GM21360 (cell line): ENCODE measurements at regions not wholly inside any gene's neighbourhood (a gene's known extent, or its start where the extent isn't known, plus 50 kb on each side); places are given as distances from the start of the nearest gene placed in this dataset.
"Not testable (repeated sequence)": the region's sequence is repeated elsewhere in the genome, so short reads cannot be mapped to it uniquely, and the experiment has no call there.

ENCODE experiments used
- ATAC-seq: cut with Tn5 transposase; IDR thresholded peaks from one replicate; pipeline ENCODE4 v1.9.1; 2021; ENCODE audit warnings: mild to moderate bottlenecking, moderate library complexity; ENCODE audit not compliant: unreplicated experiment

- no peak for ATAC-seq
Observed at GRCh38 chr21:24634749-24635148, 972.5 kb downstream of the MRPL39 start.

DNA sequence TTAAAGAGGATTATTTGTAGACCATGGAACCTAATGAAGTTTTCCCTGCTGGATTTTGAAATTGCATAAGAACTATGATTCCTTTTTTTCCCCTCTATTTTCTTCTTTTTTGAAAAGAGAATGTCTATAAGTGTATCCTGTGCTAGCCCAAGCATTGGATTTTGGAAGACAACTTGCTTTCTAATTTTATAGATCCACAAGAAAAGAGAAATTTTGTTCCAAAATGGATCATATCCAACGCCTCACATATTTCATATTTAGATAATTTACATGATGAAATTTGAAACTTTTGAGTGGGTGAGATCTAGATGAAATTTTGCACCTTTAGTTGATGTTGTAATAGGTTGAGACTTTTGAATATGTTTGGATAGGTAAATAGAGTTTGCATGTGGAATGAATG, 978.7 kb downstream of the MRPL39 start:
- ATAC-seq, result no peak

DNA sequence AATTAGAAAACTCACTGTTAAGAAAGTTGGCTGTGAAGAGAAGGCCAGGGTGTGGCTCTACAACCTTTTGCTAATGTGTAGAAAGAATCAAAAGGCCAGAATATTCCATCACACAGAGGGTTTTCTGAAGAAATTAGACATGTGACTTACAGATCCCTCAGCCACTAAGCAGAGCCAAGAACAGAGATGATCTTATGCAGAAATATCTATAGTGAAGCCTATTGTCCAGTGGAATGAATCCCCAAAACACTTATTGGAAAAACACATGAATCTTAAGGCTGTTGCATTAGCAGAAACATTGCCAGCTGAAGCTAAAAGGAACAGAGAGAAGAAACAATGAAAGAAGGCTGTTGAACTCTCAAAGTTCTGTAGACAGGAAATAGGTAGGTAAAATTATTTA, 979.2 kb downstream of the MRPL39 start:
- no peak for ATAC-seq

GRCh38 chr21:24617819-24618218, 989.5 kb downstream of the MRPL39 start:
- ATAC-seq, result no peak

GRCh38 chr21:24594082-24594481, 1013.2 kb downstream of the MRPL39 start:
- no peak for ATAC-seq

DNA sequence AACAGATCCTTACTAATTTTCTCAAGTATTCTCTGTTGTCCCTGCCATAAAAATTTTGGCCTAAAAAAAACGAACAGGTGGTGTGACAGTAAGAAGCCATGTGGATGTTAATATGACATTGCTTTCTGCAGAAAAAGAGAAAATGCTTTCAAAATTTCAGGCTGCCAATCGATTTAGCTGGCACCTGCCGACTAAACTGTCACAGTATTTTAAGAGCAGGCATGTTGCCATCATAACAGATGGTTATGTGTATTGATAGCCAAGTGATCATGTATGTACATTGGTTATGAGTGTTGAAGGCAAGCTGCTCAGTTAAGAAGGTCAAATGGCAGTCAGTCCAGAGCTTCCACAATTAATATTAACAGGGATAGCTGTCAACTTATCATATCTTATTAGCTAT, 1017.0 kb downstream of the MRPL39 start:
- no peak for ATAC-seq

DNA sequence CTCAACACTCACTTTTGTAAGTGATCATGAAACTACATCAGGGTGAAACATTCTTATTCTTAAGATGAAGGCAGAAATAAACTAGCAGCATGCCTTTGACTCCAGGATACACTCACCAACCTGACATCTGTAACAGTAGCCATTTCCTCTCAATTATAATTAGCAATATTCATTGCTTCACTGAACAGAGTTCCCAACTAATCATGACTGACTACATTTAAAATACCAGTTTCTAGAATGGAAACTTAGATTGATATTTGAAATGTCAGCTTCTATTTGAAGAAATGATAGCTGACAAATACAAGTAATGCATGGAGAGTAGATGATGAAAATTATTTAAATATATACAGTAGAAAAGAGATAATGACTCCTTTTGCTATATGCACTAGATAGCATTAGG, 1023.8 kb downstream of the MRPL39 start:
- no peak for ATAC-seq

DNA sequence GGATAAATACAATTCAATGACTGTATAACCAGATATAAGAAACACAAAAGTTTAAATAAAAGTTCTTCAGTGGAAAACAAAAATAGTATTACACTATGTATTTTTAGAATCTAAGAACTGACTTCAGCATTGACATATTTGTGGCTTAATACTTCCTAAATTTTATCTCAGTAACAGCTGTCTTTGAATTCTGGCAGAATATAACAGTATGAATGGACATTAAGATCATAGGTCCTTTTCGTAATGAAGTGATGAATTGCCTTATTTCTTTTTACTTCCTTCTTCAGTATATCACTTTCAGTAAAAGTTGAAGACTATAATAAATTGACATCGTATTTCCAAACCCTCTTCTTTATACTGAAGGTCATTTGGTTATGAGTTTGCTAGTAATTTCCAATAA, 1030.0 kb downstream of the MRPL39 start:
- ATAC-seq, result no peak

- ATAC-seq, result no peak
Observed at GRCh38 chr21:24561291-24561690, 1046.0 kb downstream of the MRPL39 start.

DNA sequence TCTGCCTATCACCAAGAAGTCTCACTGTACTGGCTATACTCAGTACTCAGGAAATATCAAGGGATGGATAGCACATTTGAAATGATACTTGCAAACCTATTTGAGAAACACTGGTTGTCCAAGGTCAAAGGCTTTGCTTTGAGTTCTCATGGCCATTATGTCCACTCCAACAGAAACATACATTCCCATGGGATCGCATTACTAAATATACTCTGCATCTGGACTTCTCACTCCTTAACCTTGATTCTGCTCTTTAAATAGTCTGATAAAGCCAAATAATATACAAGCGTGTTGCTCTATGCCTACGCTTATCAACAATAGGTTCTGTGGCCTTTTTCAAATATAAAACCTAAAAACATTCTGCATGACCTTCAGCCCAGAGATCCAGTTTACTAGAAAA, 1054.8 kb downstream of the MRPL39 start:
- no peak for ATAC-seq

DNA sequence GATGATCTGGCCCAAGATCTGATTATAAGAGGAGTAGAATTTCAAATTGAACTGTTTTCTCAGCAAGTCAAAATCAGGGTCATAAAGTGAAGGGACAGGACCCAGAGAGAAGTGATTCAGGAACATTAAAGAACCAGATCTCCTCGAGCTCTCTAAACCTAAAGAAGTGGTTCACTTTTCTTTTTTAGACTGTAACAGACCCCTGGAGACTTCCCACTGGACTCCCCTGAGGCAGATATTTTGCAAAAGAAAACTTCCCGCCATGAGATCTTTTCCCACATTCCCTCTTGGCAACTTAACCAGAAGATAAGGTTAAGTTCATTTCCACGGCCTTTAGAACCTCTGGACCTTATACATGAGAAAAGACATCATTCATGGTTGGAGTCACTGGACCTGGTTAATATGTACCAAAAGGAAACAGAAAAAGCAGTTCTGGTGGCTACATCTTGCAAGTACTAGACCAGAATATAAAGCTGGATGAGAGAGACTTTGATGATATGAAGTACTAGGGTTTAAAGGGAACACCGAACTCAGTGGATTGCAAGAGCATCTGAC, 1061.4 kb downstream of the MRPL39 start:
- ATAC-seq, result no peak

GRCh38 chr21:24514081-24514733, 1093.1 kb downstream of the MRPL39 start:
- ATAC-seq, result no peak

- no peak for ATAC-seq
Observed at GRCh38 chr21:24509131-24509530, 1098.2 kb downstream of the MRPL39 start.

DNA sequence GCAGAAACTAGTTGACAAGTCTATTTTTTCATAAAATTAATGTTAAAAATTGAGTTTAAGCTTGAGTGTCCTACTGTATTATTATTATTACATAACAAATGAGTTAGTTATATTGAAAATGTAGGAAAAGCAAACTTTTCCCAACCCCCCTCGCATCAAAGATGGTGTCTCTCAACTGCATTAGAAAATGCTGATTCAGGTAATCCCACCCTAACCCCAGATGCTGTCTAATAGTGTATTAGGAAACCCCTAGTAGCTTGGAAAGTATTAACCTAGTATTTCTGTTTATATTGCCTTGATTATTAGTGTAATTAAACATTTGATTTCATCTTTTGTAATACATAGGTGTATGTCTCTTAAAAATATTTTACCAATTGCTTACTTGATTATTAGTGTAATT, 1120.3 kb downstream of the MRPL39 start:
- ATAC-seq, result no peak

GRCh38 chr21:24483361-24483760, 1123.9 kb downstream of the MRPL39 start:
- ATAC-seq, result not testable (repeated sequence)

- no peak for ATAC-seq
Observed at GRCh38 chr21:24470852-24471251, 1136.4 kb downstream of the MRPL39 start.

- ATAC-seq, result no peak
Observed at GRCh38 chr21:24456358-24456757, 1150.9 kb downstream of the MRPL39 start.

GRCh38 chr21:24450119-24450518, 1157.2 kb downstream of the MRPL39 start:
- no peak for ATAC-seq

GRCh38 chr21:24445517-24445916, 1161.8 kb downstream of the MRPL39 start:
- no peak for ATAC-seq

DNA sequence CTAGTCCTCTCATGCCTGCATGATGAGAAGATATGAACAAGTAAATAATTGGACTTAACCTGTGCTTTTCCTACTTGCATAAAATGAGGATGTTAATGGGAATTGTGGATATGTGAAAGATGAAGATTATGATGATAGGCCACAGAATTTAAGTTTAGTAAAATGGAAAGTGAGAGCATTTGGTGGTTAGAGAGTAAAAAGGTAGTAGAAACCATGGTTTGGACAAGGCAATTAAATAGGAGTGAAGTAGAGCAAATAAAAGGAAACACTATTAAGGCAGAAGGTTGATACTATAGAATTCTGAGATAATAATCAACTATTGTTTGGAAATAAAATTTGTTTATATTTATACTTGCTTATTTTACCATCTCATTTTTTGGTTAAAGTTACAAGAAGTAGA, 1162.5 kb downstream of the MRPL39 start:
- ATAC-seq, result no peak

- ATAC-seq, result no peak
Observed at GRCh38 chr21:24436236-24436635, 1171.0 kb downstream of the MRPL39 start.

- ATAC-seq, result peak; percentile 82
Observed at GRCh38 chr21:24428591-24429199, 1178.6 kb downstream of the MRPL39 start.

- no peak for ATAC-seq
Observed at GRCh38 chr21:24424776-24425175, 1182.5 kb downstream of the MRPL39 start.
